Smooth muscle cell (in vitro differentiated cells): ENCODE measurements at regions not wholly inside any gene's neighbourhood (a gene's known extent, or its start where the extent isn't known, plus 50 kb on each side); places are given as distances from the start of the nearest gene placed in this dataset.

Source experiments
- DNase-seq: peaks from one replicate; lab custom pipeline; 2025; ENCODE audit not compliant: unreplicated experiment; lab: John Stamatoyannopoulos, UW
- H2AFZ ChIP-seq: fragments of 200-600 bp; sonication (generic); 2 replicates; pipeline ENCODE4 v1.6.0; 2016; ENCODE audit warnings: antibody characterized with exemption, low read depth, mild to moderate bottlenecking
- H3F3A ChIP-seq: fragments of 200-600 bp; sonication (generic); 2 replicates; pipeline ENCODE4 v1.6.0; 2017; ENCODE audit warnings: antibody characterized with exemption, low read depth
- H3K27ac ChIP-seq: fragments of 200-600 bp; sonication (generic); 2 replicates; pipeline ENCODE4 v1.5.1; 2016; ENCODE audit warnings: low read depth, mild to moderate bottlenecking
- H3K27me3 ChIP-seq: fragments of 200-600 bp; sonication (generic); 2 replicates; pipeline ENCODE4 v1.6.1; 2016; ENCODE audit warnings: low read depth, mild to moderate bottlenecking
- H3K36me3 ChIP-seq: fragments of 200-600 bp; sonication (generic); 2 replicates; pipeline ENCODE4 v1.5.1; 2016; ENCODE audit warnings: low read depth
- H3K4me1 ChIP-seq: fragments of 200-600 bp; sonication (generic); 2 replicates; pipeline ENCODE4 v1.5.1; 2016; ENCODE audit warnings: low read depth
- H3K4me2 ChIP-seq: fragments of 200-600 bp; sonication (generic); 2 replicates; pipeline ENCODE4 v1.6.0; 2016; ENCODE audit warnings: mild to moderate bottlenecking
- H3K4me3 ChIP-seq: fragments of 200-600 bp; sonication (generic); 2 replicates; pipeline ENCODE4 v1.5.1; 2016; ENCODE audit warnings: mild to moderate bottlenecking
- H3K79me2 ChIP-seq: fragments of 200-600 bp; sonication (generic); 2 replicates; pipeline ENCODE4 v1.6.0; 2016; ENCODE audit warnings: low read depth, mild to moderate bottlenecking
- H3K9ac ChIP-seq: fragments of 200-600 bp; sonication (generic); 2 replicates; pipeline ENCODE4 v1.6.0; 2016; ENCODE audit warnings: low read depth
- H3K9me3 ChIP-seq: fragments of 200-600 bp; sonication (generic); replicated peaks from 2 replicates; pipeline ENCODE4 v1.5.1; 2016; ENCODE audit warnings: low read depth
- H4K20me1 ChIP-seq: fragments of 200-600 bp; sonication (generic); 2 replicates; pipeline ENCODE4 v1.6.0; 2016; ENCODE audit warnings: low read depth
- WGBS: methylation state at CpG from one replicate; pipeline ENCODE4 v1.1.7; 2016; ENCODE audit warnings: low lambda C conversion rate; 5-methylcytosine and 5-hydroxymethylcytosine counted together
- TF ChIP-seq, protein P1 (sequence below): fragments of 200-600 bp; sonication (generic); IDR thresholded peaks from 2 replicates; pipeline ENCODE4 v1.5.1; 2017; ENCODE audit warnings: borderline replicate concordance, mild to moderate bottlenecking, antibody characterized with exemption; ENCODE audit not compliant: insufficient read depth, poor library complexity, severe bottlenecking

DNA sequence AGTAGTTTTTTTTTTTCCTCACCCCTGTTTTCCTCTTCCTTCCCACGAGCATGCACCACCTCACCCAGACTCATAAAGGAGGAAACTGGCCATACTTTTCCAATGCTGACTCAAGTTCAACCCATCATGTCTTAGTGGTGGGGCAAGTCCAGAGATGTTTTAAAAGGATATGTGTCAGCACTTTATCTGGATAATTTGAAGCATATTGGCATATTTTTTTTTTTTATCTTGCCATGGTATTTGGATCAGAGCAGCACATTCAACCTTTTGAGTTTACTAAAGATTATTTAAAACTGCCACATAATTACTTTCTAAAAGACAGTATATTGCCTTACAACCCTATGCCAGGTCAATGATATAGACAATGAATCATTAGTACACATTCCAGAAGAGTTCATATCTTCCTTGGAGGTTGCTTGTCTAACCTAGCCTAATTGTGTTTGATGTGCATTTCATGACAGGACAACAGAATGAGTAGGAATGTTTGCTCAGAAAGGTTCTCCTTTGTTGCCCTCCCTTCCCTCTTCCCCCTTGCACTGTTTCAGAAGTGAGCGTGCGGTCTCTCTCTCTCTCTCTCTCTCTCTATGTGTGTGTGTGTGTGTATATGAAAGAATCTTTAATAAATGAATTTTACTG, 950.7 kb upstream of the FAM98A start:
- no peak overlapping the region for H3K27ac ChIP-seq
- no peaks in the 10 kb centered on the region for H3F3A ChIP-seq
- TF ChIP-seq, protein P1, sequence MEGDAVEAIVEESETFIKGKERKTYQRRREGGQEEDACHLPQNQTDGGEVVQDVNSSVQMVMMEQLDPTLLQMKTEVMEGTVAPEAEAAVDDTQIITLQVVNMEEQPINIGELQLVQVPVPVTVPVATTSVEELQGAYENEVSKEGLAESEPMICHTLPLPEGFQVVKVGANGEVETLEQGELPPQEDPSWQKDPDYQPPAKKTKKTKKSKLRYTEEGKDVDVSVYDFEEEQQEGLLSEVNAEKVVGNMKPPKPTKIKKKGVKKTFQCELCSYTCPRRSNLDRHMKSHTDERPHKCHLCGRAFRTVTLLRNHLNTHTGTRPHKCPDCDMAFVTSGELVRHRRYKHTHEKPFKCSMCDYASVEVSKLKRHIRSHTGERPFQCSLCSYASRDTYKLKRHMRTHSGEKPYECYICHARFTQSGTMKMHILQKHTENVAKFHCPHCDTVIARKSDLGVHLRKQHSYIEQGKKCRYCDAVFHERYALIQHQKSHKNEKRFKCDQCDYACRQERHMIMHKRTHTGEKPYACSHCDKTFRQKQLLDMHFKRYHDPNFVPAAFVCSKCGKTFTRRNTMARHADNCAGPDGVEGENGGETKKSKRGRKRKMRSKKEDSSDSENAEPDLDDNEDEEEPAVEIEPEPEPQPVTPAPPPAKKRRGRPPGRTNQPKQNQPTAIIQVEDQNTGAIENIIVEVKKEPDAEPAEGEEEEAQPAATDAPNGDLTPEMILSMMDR: no peak
- H3K36me3 ChIP-seq: no peaks in the 10 kb centered on the region
- 90% methylated on average over 3 of the region's 3 CpGs for WGBS
- no peaks in the 10 kb centered on the region for H3K27me3 ChIP-seq
- no peaks in the 10 kb centered on the region for H3K9me3 ChIP-seq
- H2AFZ ChIP-seq: no peak overlapping the region
- no peak overlapping the region for H3K4me3 ChIP-seq
- H3K4me1 ChIP-seq: no peaks in the 10 kb centered on the region
- no peaks in the 10 kb centered on the region for H3K79me2 ChIP-seq
- no peaks in the 10 kb centered on the region for H4K20me1 ChIP-seq
- DNase-seq: no peak
- no peak overlapping the region for H3K4me2 ChIP-seq
- H3K9ac ChIP-seq: no peak overlapping the region

DNA sequence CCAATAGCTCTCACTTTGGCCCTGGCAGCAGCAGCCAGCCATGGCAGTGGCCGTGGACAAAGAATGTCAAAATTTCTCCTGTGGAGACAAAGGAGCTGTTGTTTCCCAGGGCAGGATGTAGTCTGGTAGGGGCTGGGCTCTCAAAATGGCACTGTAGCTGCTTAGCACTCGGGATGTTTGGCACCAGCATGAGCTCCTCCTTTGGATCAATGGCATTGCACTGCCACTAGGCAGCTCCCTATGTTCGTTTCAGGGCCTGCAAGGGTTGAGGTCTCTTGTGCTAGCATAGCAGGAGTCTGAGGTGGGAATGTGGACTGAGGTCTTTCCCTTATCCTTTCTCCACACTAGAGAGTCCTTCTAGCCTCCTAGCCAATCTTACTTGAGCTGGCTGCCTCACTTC, 948.8 kb upstream of the FAM98A start:
- Histone ChIP-seq H3K27ac (no peak overlapping the region), H3K27me3 (no peaks in the 10 kb centered on the region), H3K9me3 (no peaks in the 10 kb centered on the region), H4K20me1 (no peaks in the 10 kb centered on the region), H3K4me1 (no peaks in the 10 kb centered on the region), H3K4me2 (no peak overlapping the region), H2AFZ (no peak overlapping the region), H3K36me3 (no peaks in the 10 kb centered on the region), H3F3A (no peaks in the 10 kb centered on the region), H3K79me2 (no peaks in the 10 kb centered on the region), H3K4me3 (no peak overlapping the region), H3K9ac (no peak overlapping the region)
- WGBS: 95% methylated on average over 3 of the region's 3 CpGs
- TF ChIP-seq, protein P1: no peak
- no peak for DNase-seq

DNA sequence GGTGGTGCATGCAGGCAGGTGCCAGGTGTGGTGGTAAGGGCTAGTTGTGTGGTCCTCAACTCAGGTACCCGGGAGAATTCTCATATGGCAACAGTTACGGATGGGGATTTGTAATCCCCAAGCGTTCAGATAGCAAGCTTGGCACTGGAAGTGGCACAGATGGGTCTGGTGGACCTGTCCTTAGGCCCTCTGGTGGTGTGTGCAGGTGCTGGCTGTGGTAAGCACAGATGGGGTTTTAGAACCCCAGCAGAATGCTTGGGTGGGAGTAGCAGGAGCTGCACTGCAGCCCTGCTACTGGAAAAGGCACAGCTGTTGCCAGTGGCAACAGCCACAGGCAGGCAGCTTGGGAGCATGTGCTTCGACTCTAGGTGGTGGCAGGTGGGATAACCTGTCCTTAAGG, 948.2 kb upstream of the FAM98A start:
- Histone ChIP-seq H3K27me3 (no peaks in the 10 kb centered on the region), H3K4me1 (no peaks in the 10 kb centered on the region), H3K9me3 (no peaks in the 10 kb centered on the region), H3K27ac (no peak overlapping the region), H3K4me3 (no peak overlapping the region), H3K79me2 (no peaks in the 10 kb centered on the region), H3F3A (no peaks in the 10 kb centered on the region), H4K20me1 (no peaks in the 10 kb centered on the region), H3K9ac (no peak overlapping the region), H2AFZ (no peak overlapping the region), H3K4me2 (no peak overlapping the region), H3K36me3 (no peaks in the 10 kb centered on the region)
- TF ChIP-seq, protein P1: no peak
- no peak for DNase-seq
- WGBS: 92% methylated on average over 4 of the region's 4 CpGs

DNA sequence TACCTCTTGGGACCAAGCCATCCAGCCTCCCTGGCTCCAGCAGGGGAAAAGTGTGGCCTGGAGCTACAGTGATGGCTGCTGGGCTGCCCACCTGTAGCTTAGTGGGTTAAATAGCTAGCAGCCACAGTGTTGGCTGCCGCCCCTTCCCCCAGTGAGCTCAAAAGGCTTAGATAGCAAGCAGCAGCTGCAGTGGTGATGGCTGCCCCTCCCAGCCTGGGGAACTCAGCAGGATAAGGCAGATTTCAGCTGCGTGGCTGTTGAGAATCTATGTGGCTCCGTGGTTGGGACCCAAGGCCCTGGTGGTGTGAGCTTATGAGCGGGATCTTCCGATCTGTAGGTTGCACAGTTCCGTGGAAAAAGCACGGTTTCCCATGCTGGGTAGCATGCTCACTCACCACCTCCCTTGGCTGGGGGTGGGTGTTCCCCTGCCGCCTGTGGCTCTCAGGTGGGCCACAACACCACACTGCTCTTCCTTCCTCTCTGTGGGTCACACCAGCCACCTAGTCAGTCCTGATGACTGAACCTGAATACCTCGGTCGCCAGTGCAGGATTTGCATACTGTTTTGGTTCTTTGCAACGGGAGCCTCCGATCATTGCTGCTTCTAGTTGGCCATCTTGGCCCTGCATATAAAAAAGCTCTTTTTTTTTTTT, 946.5 kb upstream of the FAM98A start:
- Histone ChIP-seq H3K27me3 (no peaks in the 10 kb centered on the region), H3K4me2 (no peak overlapping the region), H3F3A (no peaks in the 10 kb centered on the region)

More for the DNA sequence above, 946.5 kb upstream of the FAM98A start:
- no peak overlapping the region for H3K4me3 ChIP-seq
- WGBS: 97% methylated on average over 11 of the region's 12 CpGs
- H3K27ac ChIP-seq: no peak overlapping the region
- no peaks in the 10 kb centered on the region for H3K9me3 ChIP-seq
- H3K36me3 ChIP-seq: no peaks in the 10 kb centered on the region
- no peak overlapping the region for H2AFZ ChIP-seq
- no peaks in the 10 kb centered on the region for H3K4me1 ChIP-seq
- DNase-seq: no peak
- TF ChIP-seq, protein P1: no peak
- H3K9ac ChIP-seq: no peak overlapping the region
- no peaks in the 10 kb centered on the region for H3K79me2 ChIP-seq
- H4K20me1 ChIP-seq: no peaks in the 10 kb centered on the region
